GM12878 (cell line): ENCODE measurements at regions not wholly inside any gene's neighbourhood (a gene's known extent, or its start where the extent isn't known, plus 50 kb on each side); places are given as distances from the start of the nearest gene placed in this dataset.

Source experiments
- CTCF ChIP-seq, 3 experiments: IDR thresholded peaks in 2 of 3; conservative IDR thresholded peaks in 1 of 3; 2 replicates each; pipeline ENCODE4 v1.5.1; 2011; ENCODE audit warnings: low read depth in 3 of 3, low read length in 3 of 3, mild to moderate bottlenecking in 3 of 3, control low read depth in 2 of 3, moderate library complexity in 2 of 3, inconsistent platforms in 1 of 3, mixed read lengths in 1 of 3; ENCODE audit not compliant: control insufficient read depth in 2 of 3, insufficient read depth in 1 of 3; ENCODE audit errors: extremely low read depth in 1 of 3
- EP300 ChIP-seq, 2 experiments: fragments of 150-350 bp in 1 of 2; IDR thresholded peaks; 2 replicates each; pipeline ENCODE4 v1.6.1; 2011 to 2012; ENCODE audit warnings: low read depth in 2 of 2, low read length in 2 of 2, borderline replicate concordance in 1 of 2, improper control_type of control experiment in 1 of 2, inconsistent platforms in 1 of 2; ENCODE audit not compliant: control insufficient read depth in 1 of 2
- HDAC6 ChIP-seq: fragments of 200-600 bp; sonication (generic); IDR thresholded peaks from one replicate; pipeline ENCODE4 v1.8.0; 2017; ENCODE audit warnings: antibody characterized with exemption; ENCODE audit not compliant: unreplicated experiment
- MEF2A ChIP-seq: IDR thresholded peaks from 2 replicates; pipeline ENCODE4 v1.6.1; 2011; ENCODE audit warnings: low read depth, mild to moderate bottlenecking, low read length, moderate library complexity; ENCODE audit not compliant: insufficient read depth
- MLLT1 ChIP-seq: fragments of 450-650 bp; IDR thresholded peaks from 2 replicates; pipeline ENCODE4 v1.6.1; 2016; ENCODE audit warnings: mild to moderate bottlenecking
- NBN ChIP-seq: fragments of 450-650 bp; IDR thresholded peaks from 2 replicates; pipeline ENCODE4 v1.6.1; 2016
- NFXL1 ChIP-seq: fragments of 450-650 bp; IDR thresholded peaks from 2 replicates; pipeline ENCODE4 v1.6.1; 2017; ENCODE audit warnings: antibody characterized with exemption, mild to moderate bottlenecking, borderline replicate concordance
- PAX5 ChIP-seq: IDR thresholded peaks from 2 replicates; pipeline ENCODE4 v1.6.1; 2011; ENCODE audit warnings: low read depth, low read length, borderline replicate concordance
- POLR2A ChIP-seq: IDR thresholded peaks from 2 replicates; pipeline ENCODE4 v1.6.1; 2011; ENCODE audit warnings: low read depth, mild to moderate bottlenecking, low read length
- REST ChIP-seq: IDR thresholded peaks from 2 replicates; pipeline ENCODE4 v1.6.1; 2012; ENCODE audit warnings: mild to moderate bottlenecking, low read depth, low read length
- SIN3A ChIP-seq: IDR thresholded peaks from 2 replicates; pipeline ENCODE4 v1.6.1; 2012; ENCODE audit warnings: low read depth, low read length, improper control_type of control experiment
- TAF1 ChIP-seq: IDR thresholded peaks from 2 replicates; pipeline ENCODE4 v1.6.1; 2011; ENCODE audit warnings: mild to moderate bottlenecking, low read depth, low read length, borderline replicate concordance
- TCF12 ChIP-seq: IDR thresholded peaks from 2 replicates; pipeline ENCODE4 v1.6.1; 2011; ENCODE audit warnings: low read depth, mild to moderate bottlenecking, low read length

- no peak for TF ChIP-seq POLR2A
- TF ChIP-seq TCF12: no peak
- no peak for TF ChIP-seq EP300 (IDR thresholded peaks at IDR 0.05; ENCODE audit: borderline replicate concordance in 1 of 2, control insufficient read depth in 1 of 2, low read depth in 2 of 2, low read length in 2 of 2)
- TF ChIP-seq NFXL1: no peak
- no peak for TF ChIP-seq REST
- no peak for TF ChIP-seq CTCF (IDR thresholded peaks at IDR 0.05 in 2 of 3, conservative IDR thresholded peaks at IDR 0.05 in 1 of 3; ENCODE audit: control insufficient read depth in 2 of 3, extremely low read depth in 1 of 3, insufficient read depth in 1 of 3, low read depth in 3 of 3, low read length in 3 of 3)
- no peak for TF ChIP-seq PAX5
- TF ChIP-seq TAF1: no peak
- TF ChIP-seq HDAC6: no peak
- no peak for TF ChIP-seq SIN3A
- no peak for TF ChIP-seq MLLT1
- no peak for TF ChIP-seq MEF2A
- TF ChIP-seq NBN: no peak
Measured at GRCh38 chr14:28867571-28867970, 101.0 kb downstream of the FOXG1 start.
